HepG2 (cell line): ENCODE measurements at regions not wholly inside any gene's neighbourhood (a gene's known extent, or its start where the extent isn't known, plus 50 kb on each side); places are given as distances from the start of the nearest gene placed in this dataset.
A peak's percentile ranks its signal among the peaks of the same experiment; 100 is the strongest.

Source experiments
- ATAC-seq: fragments of 200-7000 bp; cut with Tn5 transposase; 3 replicates; pipeline ENCODE4 v1.9.1; 2020; ENCODE audit warnings: mild to moderate bottlenecking, moderate library complexity
- BruUV-seq: library from RNA; stranded (reverse); fragments of 400-500 nt; replicated peaks from 2 replicates; lab custom pipeline; 2021; lab: Mats Ljungman, UMichigan
- CTCF ChIA-PET: fragments of 300-600 bp; formaldehyde crosslinking; extraction: SDS; loops from one replicate; lab custom pipeline; 2021; ENCODE audit warnings: low total read pairs, inconsistent platforms, low intra/inter-chr PET ratio; lab: Yijun Ruan, JAX
- POLR2A ChIA-PET: fragments of 350-600 bp; sonication (Branson Sonifier 250); formaldehyde crosslinking; loops from one replicate; lab custom pipeline; 2020; ENCODE audit warnings: antibody characterized with exemption, inconsistent platforms; lab: Yijun Ruan, JAX
- DNase-seq: peaks from one replicate; pipeline ENCODE4 v3.0.0-alpha.2; 2015; ENCODE audit warnings: low spot score
- FAIRE-seq: peaks from 3 replicates; lab custom pipeline; 2011; peaks lifted over from hg19 to GRCh38; lab: Jason Lieb, UNC
- H2AFZ ChIP-seq: one replicate; pipeline ENCODE4 v1.6.1; 2011; ENCODE audit warnings: low read length, inconsistent platforms
- H3K27ac ChIP-seq: fragments of 300-600 bp; 3 replicates; pipeline ENCODE4 v1.8.0; 2011; ENCODE audit warnings: mixed run types, mild to moderate bottlenecking, mixed read lengths, low read length, inconsistent platforms; ENCODE audit not compliant: insufficient read depth; ENCODE audit errors: extremely low read length
- H3K27me3 ChIP-seq, 2 experiments: fragments of 200-600 bp in 1 of 2; 2 replicates in 1 of 2; 3 replicates in 1 of 2; pipeline versions ENCODE4 v1.6.0 to v1.8.0; 2011; ENCODE audit warnings: low read length in 2 of 2, mild to moderate bottlenecking in 2 of 2, moderate library complexity in 2 of 2, inconsistent platforms in 1 of 2; ENCODE audit not compliant: insufficient read depth in 2 of 2, control insufficient read depth in 1 of 2
- H3K36me3 ChIP-seq, 2 experiments: fragments of 200-600 bp in 1 of 2; replicated peaks in 1 of 2; 2 replicates in 1 of 2; 3 replicates in 1 of 2; pipeline versions ENCODE4 v1.5.1 to v1.8.0; 2011; ENCODE audit warnings: low read length in 2 of 2, inconsistent platforms in 1 of 2; ENCODE audit not compliant: insufficient read depth in 2 of 2, control insufficient read depth in 1 of 2
- H3K4me1 ChIP-seq: 2 replicates; pipeline ENCODE4 v1.5.1; 2012; ENCODE audit warnings: low read length, inconsistent platforms; ENCODE audit not compliant: insufficient read depth
- H3K4me2 ChIP-seq: 2 replicates; pipeline ENCODE4 v1.6.0; 2011; ENCODE audit warnings: low read depth, low read length, inconsistent platforms
- H3K4me3 ChIP-seq, 3 experiments: fragments of 200-600 bp in 1 of 3; sonication (generic), shearing (Covaris generic) in 1 of 3; replicated peaks in 1 of 3; 2 replicates each; pipeline ENCODE4 v1.5.1; 2011 to 2016; ENCODE audit warnings: low read length in 3 of 3, inconsistent platforms in 2 of 3, low read depth in 2 of 3, mild to moderate bottlenecking in 2 of 3, control low read depth in 1 of 3, mixed read lengths in 1 of 3; ENCODE audit not compliant: insufficient read depth in 1 of 3
- H3K79me2 ChIP-seq: one replicate; pipeline ENCODE4 v1.6.1; 2011; ENCODE audit warnings: low read length, inconsistent platforms; ENCODE audit not compliant: insufficient read depth
- H3K9ac ChIP-seq: 2 replicates; pipeline ENCODE4 v1.6.0; 2011; ENCODE audit warnings: mild to moderate bottlenecking, low read depth, low read length, inconsistent platforms; ENCODE audit not compliant: insufficient read depth
- H3K9me3 ChIP-seq: 2 replicates; pipeline ENCODE4 v1.5.1; 2012; ENCODE audit warnings: mild to moderate bottlenecking, low read length
- H4K20me1 ChIP-seq: 2 replicates; pipeline ENCODE4 v1.6.0; 2011; ENCODE audit warnings: inconsistent platforms, mild to moderate bottlenecking, low read length, moderate library complexity; ENCODE audit not compliant: insufficient read depth
- CBX2 ChIP-seq, 2 experiments: fragments of 200-600 bp in 1 of 2; sonication (generic); formaldehyde crosslinking in 1 of 2; IDR thresholded peaks; 2 replicates each; pipeline versions ENCODE4 v1.7.0 to v1.8.1; 2018 to 2022; ENCODE audit warnings: low read depth in 2 of 2, low read length in 1 of 2, mild to moderate bottlenecking in 1 of 2, missing genetic modification reagents in 1 of 2
- GLMP ChIP-seq: sonication (generic); formaldehyde crosslinking; IDR thresholded peaks from 2 replicates; pipeline ENCODE4 v1.9.0; 2021; ENCODE audit warnings: missing genetic modification reagents, mild to moderate bottlenecking, borderline replicate concordance
- HNF4G ChIP-seq, 2 experiments: sonication (generic) in 1 of 2; formaldehyde crosslinking in 1 of 2; IDR thresholded peaks; 2 replicates each; pipeline versions ENCODE4 v1.4.0 to v1.6.1; 2011 to 2020; ENCODE audit warnings: borderline replicate concordance in 2 of 2, low read depth in 2 of 2, mild to moderate bottlenecking in 2 of 2, low read length in 1 of 2, missing genetic modification reagents in 1 of 2, moderate library complexity in 1 of 2
- PRMT3 ChIP-seq: sonication (generic); formaldehyde crosslinking; IDR thresholded peaks from 2 replicates; pipeline ENCODE4 v1.8.1; 2022; ENCODE audit warnings: low read depth, mild to moderate bottlenecking, moderate library complexity, missing genetic modification reagents, borderline replicate concordance
- TEAD3 ChIP-seq: optimal IDR thresholded peaks from 2 replicates; pipeline ENCODE3; 2016; ENCODE audit warnings: borderline replicate concordance
- TP53 ChIP-seq: sonication (generic); formaldehyde crosslinking; conservative IDR thresholded peaks from 2 replicates; pipeline ENCODE4 v1.4.0; 2020; ENCODE audit warnings: missing genetic modification reagents
- ZBTB8A ChIP-seq: sonication (generic); formaldehyde crosslinking; IDR thresholded peaks from 2 replicates; pipeline ENCODE4 v1.4.0; 2020; ENCODE audit warnings: mild to moderate bottlenecking, low read depth, missing genetic modification reagents, borderline replicate concordance
- ZMYM3 ChIP-seq: sonication (generic); formaldehyde crosslinking; IDR thresholded peaks from 2 replicates; pipeline ENCODE4 v1.5.1; 2020; ENCODE audit warnings: mild to moderate bottlenecking, missing genetic modification reagents
- WGBS: methylation state at CpG from one replicate; pipeline ENCODE4 v1.1.6; 2017; ENCODE audit warnings: low lambda C conversion rate; 5-methylcytosine and 5-hydroxymethylcytosine counted together
- in situ Hi-C: cut with HindIII; loops from 2 replicates; pipeline ENCODE4 v1.10.0; 2017; ENCODE audit warnings: low pct_unique_long_range_greater_than_20kb; ENCODE audit not compliant: extremely low pct_ligation_motif_present
- intact Hi-C: fragments of 100-400 bp; cut with micrococcal nuclease; formaldehyde crosslinking; loops from one replicate; pipeline ENCODE4 v1.10.0; 2022; ENCODE audit not compliant: unreplicated experiment

GRCh38 chr2:171214093-171214492 is 53.4 kb upstream of the TLK1 start:
- ChIA-PET POLR2A (no interaction called here), CTCF (no interaction called here)
- BruUV-seq: no TSS peak
- Histone ChIP-seq H3K79me2 (no peaks in the 10 kb centered on the region), H3K9me3 (peaks cover 4% of the 10 kb centered on the region; the same call in 1 of the 2 replicates), H3K4me2 (no peak overlapping the region), H3K36me3 (no peaks in the 10 kb centered on the region), H2AFZ (no peak overlapping the region), H3K27ac (no peak overlapping the region), H4K20me1 (no peaks in the 10 kb centered on the region), H3K4me3 (no peak overlapping the region), H3K4me1 (0 out of 2 replicates have a peak, but pooled peaks cover 6% of the 10 kb centered on the region), H3K27me3 (peaks cover 3 to 9% of the 10 kb centered on the region in 2 experiments; a peak in 2 of 5 replicates), H3K9ac (no peak overlapping the region)
- in situ Hi-C loops: no loop called here
- 58% methylated on average over 5 of the region's 5 CpGs for WGBS
- FAIRE-seq: no peak
- TF ChIP-seq TEAD3 (CRISPR knock-in tag) (no peak), PRMT3 (no peak), ZBTB8A (CRISPR knock-in tag) (no peak), HNF4G (IDR thresholded peaks at IDR 0.05; ENCODE audit: borderline replicate concordance, low read depth, low read length) (no peak), HNF4G (CRISPR knock-in tag; IDR thresholded peaks at IDR 0.05; ENCODE audit: borderline replicate concordance, low read depth) (no peak), ZMYM3 (CRISPR knock-in tag) (no peak), GLMP (CRISPR knock-in tag) (no peak)
- ATAC-seq: no peak
- intact Hi-C loops: no loop called here
- DNase-seq: no peak

GRCh38 chr2:171210864-171211431 is 50.3 kb upstream of the TLK1 start:
- ATAC-seq: peak; percentile 81
- POLR2A ChIA-PET: no interaction called here
- H4K20me1 ChIP-seq: no peaks in the 10 kb centered on the region
- intact Hi-C loops (no loop called here), in situ Hi-C loops (no loop called here)
- CTCF ChIA-PET: no interaction called here
- peak overlapping the region; percentile 4; the same call in 1 of the 2 replicates for H3K4me2 ChIP-seq
- DNase-seq: no peak
- no peaks in the 10 kb centered on the region for H3K9me3 ChIP-seq
- H3K27me3 ChIP-seq: peaks cover 3 to 9% of the 10 kb centered on the region in 2 experiments; a peak in 2 of 5 replicates
- no peak for FAIRE-seq
- TF ChIP-seq CBX2 (IDR thresholded peaks at IDR 0.05; ENCODE audit: low read depth, low read length) (0 out of 2 replicates have a peak, but pooled peaks have one; percentile 5), CBX2 (CRISPR knock-in tag; IDR thresholded peaks at IDR 0.05; ENCODE audit: low read depth) (no peak), TP53 (CRISPR knock-in tag) (no peak)
- no peak overlapping the region for H2AFZ ChIP-seq
- no peaks in the 10 kb centered on the region for H3K79me2 ChIP-seq
- no TSS peak for BruUV-seq
- no peak overlapping the region for H3K9ac ChIP-seq
- 28% methylated on average over 8 of the region's 8 CpGs for WGBS
- H3K27ac ChIP-seq: no peak overlapping the region
- H3K4me1 ChIP-seq: 0 out of 2 replicates have a peak, but pooled peaks cover 6% of the 10 kb centered on the region
- H3K36me3 ChIP-seq: no peaks in the 10 kb centered on the region
- H3K4me3 ChIP-seq: no peak overlapping the region
